Loucy (cell line): ENCODE measurements at regions not wholly inside any gene's neighbourhood (a gene's known extent, or its start where the extent isn't known, plus 50 kb on each side); places are given as distances from the start of the nearest gene placed in this dataset.

Experiments
- H2AFZ ChIP-seq: fragments of 200-600 bp; sonication (generic); 2 replicates; pipeline ENCODE4 v1.6.0; 2016; ENCODE audit warnings: antibody characterized with exemption, mild to moderate bottlenecking, low read length, moderate library complexity
- H3F3A ChIP-seq: fragments of 200-600 bp; 2 replicates; pipeline ENCODE4 v1.6.0; 2016; ENCODE audit warnings: antibody characterized with exemption, low read depth, mild to moderate bottlenecking
- H3K27me3 ChIP-seq: fragments of 200-600 bp; sonication (generic); 2 replicates; pipeline ENCODE4 v1.6.1; 2014; ENCODE audit warnings: low read length, mild to moderate bottlenecking; ENCODE audit not compliant: insufficient read depth, poor library complexity, severe bottlenecking
- H3K36me3 ChIP-seq: fragments of 200-600 bp; sonication (generic); 2 replicates; pipeline ENCODE4 v1.6.1; 2016; ENCODE audit warnings: low read length; ENCODE audit not compliant: insufficient read depth
- H3K4me1 ChIP-seq: fragments of 200-600 bp; sonication (generic); 2 replicates; pipeline ENCODE4 v1.5.1; 2014; ENCODE audit warnings: low read length, mild to moderate bottlenecking; ENCODE audit not compliant: insufficient read depth, poor library complexity, severe bottlenecking
- H3K4me2 ChIP-seq: fragments of 200-600 bp; sonication (generic); 2 replicates; pipeline ENCODE4 v1.6.0; 2014; ENCODE audit warnings: antibody characterized with exemption, low read length, low read depth, mild to moderate bottlenecking; ENCODE audit not compliant: poor library complexity, severe bottlenecking
- H3K4me3 ChIP-seq: fragments of 200-600 bp; sonication (generic); 2 replicates; pipeline ENCODE4 v1.5.1; 2014; ENCODE audit warnings: low read length, mild to moderate bottlenecking, mixed read lengths; ENCODE audit not compliant: poor library complexity, severe bottlenecking
- H3K79me2 ChIP-seq: fragments of 200-600 bp; sonication (generic); 2 replicates; pipeline ENCODE4 v1.6.1; 2014; ENCODE audit warnings: low read length; ENCODE audit not compliant: insufficient read depth
- H3K9ac ChIP-seq: fragments of 200-600 bp; sonication (generic); 2 replicates; pipeline ENCODE4 v1.6.0; 2014; ENCODE audit warnings: mild to moderate bottlenecking, low read depth, low read length, moderate library complexity; ENCODE audit not compliant: poor library complexity, severe bottlenecking
- H3K9me2 ChIP-seq: fragments of 200-600 bp; sonication (generic); replicated peaks from 2 replicates; pipeline ENCODE4 v1.6.1; 2016; ENCODE audit warnings: low read depth, low read length, mixed read lengths
- H3K9me3 ChIP-seq: fragments of 200-600 bp; sonication (generic); 2 replicates; pipeline ENCODE4 v1.6.1; 2014; ENCODE audit warnings: mild to moderate bottlenecking, antibody characterized with exemption, low read length, low read depth; ENCODE audit not compliant: insufficient read depth
- H4K20me1 ChIP-seq: fragments of 200-600 bp; sonication (generic); 2 replicates; pipeline ENCODE4 v1.6.0; 2014; ENCODE audit warnings: antibody characterized with exemption, low read length, mild to moderate bottlenecking; ENCODE audit not compliant: insufficient read depth, poor library complexity, severe bottlenecking
- CTCF ChIP-seq: fragments of 200-600 bp; sonication (generic); conservative IDR thresholded peaks from 2 replicates; pipeline ENCODE4 v1.5.1; 2014; ENCODE audit warnings: mild to moderate bottlenecking, antibody characterized with exemption, low read length
- EZH2phosphoT487 ChIP-seq: fragments of 200-600 bp; IDR thresholded peaks from 2 replicates; pipeline ENCODE4 v1.6.1; 2018; ENCODE audit warnings: antibody characterized with exemption, mild to moderate bottlenecking, moderate library complexity, borderline replicate concordance

GRCh38 chr10:52642208-52642607 lies 130.4 kb downstream of the MBL2 start:
- no peaks in the 10 kb centered on the region for H3F3A ChIP-seq

GRCh38 chr10:52644373-52645186 lies 128.0 kb downstream of the MBL2 start:
- H3F3A ChIP-seq = no peaks in the 10 kb centered on the region
- TF ChIP-seq CTCF = peak; percentile 88
- no peak for TF ChIP-seq EZH2phosphoT487
- no peak overlapping the region for H3K4me2 ChIP-seq
- no peak overlapping the region for H3K9ac ChIP-seq
- no peaks in the 10 kb centered on the region for H3K4me1 ChIP-seq
- H2AFZ ChIP-seq = no peak overlapping the region
- H3K9me2 ChIP-seq = no peaks in the 10 kb centered on the region
- H3K27me3 ChIP-seq = no peaks in the 10 kb centered on the region
- no peaks in the 10 kb centered on the region for H3K79me2 ChIP-seq
- no peak overlapping the region for H3K4me3 ChIP-seq
- H4K20me1 ChIP-seq = no peaks in the 10 kb centered on the region
- no peaks in the 10 kb centered on the region for H3K36me3 ChIP-seq
- no peaks in the 10 kb centered on the region for H3K9me3 ChIP-seq

More at GRCh38 chr10:52642208-52642607, 130.4 kb downstream of the MBL2 start:
- H3K4me1 ChIP-seq = no peaks in the 10 kb centered on the region
- no peak overlapping the region for H3K9ac ChIP-seq
- no peaks in the 10 kb centered on the region for H3K36me3 ChIP-seq
- no peaks in the 10 kb centered on the region for H3K9me2 ChIP-seq
- TF ChIP-seq EZH2phosphoT487 = no peak
- no peak for TF ChIP-seq CTCF
- no peak overlapping the region for H3K4me2 ChIP-seq
- H2AFZ ChIP-seq = no peak overlapping the region
- no peaks in the 10 kb centered on the region for H3K79me2 ChIP-seq
- no peaks in the 10 kb centered on the region for H3K27me3 ChIP-seq
- no peaks in the 10 kb centered on the region for H4K20me1 ChIP-seq
- no peaks in the 10 kb centered on the region for H3K9me3 ChIP-seq
- H3K4me3 ChIP-seq = no peak overlapping the region

GRCh38 chr10:52645187-52645758 lies 127.3 kb downstream of the MBL2 start:
- Histone ChIP-seq H3K79me2 (no peaks in the 10 kb centered on the region), H3K9me3 (no peaks in the 10 kb centered on the region), H3K9ac (no peak overlapping the region), H3K4me2 (no peak overlapping the region), H3K4me3 (no peak overlapping the region), H3F3A (no peaks in the 10 kb centered on the region), H4K20me1 (no peaks in the 10 kb centered on the region), H3K27me3 (no peaks in the 10 kb centered on the region), H3K4me1 (no peaks in the 10 kb centered on the region), H3K36me3 (no peaks in the 10 kb centered on the region), H3K9me2 (no peaks in the 10 kb centered on the region), H2AFZ (0 out of 2 replicates have a peak overlapping the region, but pooled peaks have one; percentile 21)
- no peak for TF ChIP-seq CTCF
- no peak for TF ChIP-seq EZH2phosphoT487
